ENCODE measurements at regions not wholly inside any gene's neighbourhood (a gene's known extent, or its start where the extent isn't known, plus 50 kb on each side); places are given as distances from the start of the nearest gene placed in this dataset.

- peaks cover 33% of the 10 kb centered on the region for H3K4me1 ChIP-seq (ENCODE audit: control insufficient read depth, insufficient read depth, low read length)
- Mint-ChIP-seq H3K27me3 (ENCODE audit: low read depth in 2 of 2) (no peaks in the 10 kb centered on the region), H3K9me3 (no peaks in the 10 kb centered on the region), H3K4me1 (peaks cover 16 to 18% of the 10 kb centered on the region in 2 donors), H3K27ac (peak overlapping the region; percentile 17 to 80), H3K36me3 (no peaks in the 10 kb centered on the region), H3K4me3 (no peak overlapping the region)
- no peak overlapping the region for H3K4me3 ChIP-seq (ENCODE audit: low read length)
- no peak for DNase-seq
- intact Hi-C loops (cut with micrococcal nuclease): no loop called here
- H3K27ac ChIP-seq (ENCODE audit: low read length): no peak overlapping the region
- no peaks in the 10 kb centered on the region for H3K36me3 ChIP-seq (ENCODE audit: control insufficient read depth, insufficient read depth, low read length)
- H3K9me3 ChIP-seq (ENCODE audit: control insufficient read depth, insufficient read depth, low read length): no peaks in the 10 kb centered on the region
- no peak for TF ChIP-seq CTCF (IDR thresholded peaks at IDR 0.05)
- no peaks in the 10 kb centered on the region for H3K27me3 ChIP-seq (ENCODE audit: control insufficient read depth, insufficient read depth, low read length)
- 25% methylated on average over 8 of the region's 8 CpGs for WGBS (ENCODE audit: insufficient coverage)
- peak in 1 of 3 donors; percentile 18 for ATAC-seq
Observed at GRCh38 chr9:110125763-110126351, 82.1 kb downstream of the C9orf152 start.

- TF ChIP-seq CTCF (IDR thresholded peaks at IDR 0.05): no peak
- peaks cover 33% of the 10 kb centered on the region for H3K4me1 ChIP-seq (ENCODE audit: control insufficient read depth, insufficient read depth, low read length)
- no peaks in the 10 kb centered on the region for H3K9me3 ChIP-seq (ENCODE audit: control insufficient read depth, insufficient read depth, low read length)
- peak overlapping the region; percentile 53 for H3K4me3 Mint-ChIP-seq
- no peak overlapping the region for H3K4me3 ChIP-seq (ENCODE audit: low read length)
- no peaks in the 10 kb centered on the region for H3K9me3 Mint-ChIP-seq
- intact Hi-C loops (cut with micrococcal nuclease): no loop called here
- no peaks in the 10 kb centered on the region for H3K36me3 ChIP-seq (ENCODE audit: control insufficient read depth, insufficient read depth, low read length)
- DNase-seq (peak in 1 of 2 donors; percentile 8), ATAC-seq (peak in 1 of 3 donors; percentile 30)
- no peaks in the 10 kb centered on the region for H3K27me3 ChIP-seq (ENCODE audit: control insufficient read depth, insufficient read depth, low read length)
- no peaks in the 10 kb centered on the region for H3K27me3 Mint-ChIP-seq (ENCODE audit: low read depth in 2 of 2)
- H3K36me3 Mint-ChIP-seq: no peaks in the 10 kb centered on the region
- H3K27ac ChIP-seq (ENCODE audit: low read length): peak overlapping the region; percentile 10
- H3K27ac Mint-ChIP-seq: peak overlapping the region; percentile 17 to 80
- H3K4me1 Mint-ChIP-seq: peaks cover 16 to 18% of the 10 kb centered on the region in 2 donors
- 24% methylated on average over 7 of the region's 7 CpGs for WGBS (ENCODE audit: insufficient coverage)
Observed at GRCh38 chr9:110126499-110126941, 81.4 kb downstream of the C9orf152 start.

DNA sequence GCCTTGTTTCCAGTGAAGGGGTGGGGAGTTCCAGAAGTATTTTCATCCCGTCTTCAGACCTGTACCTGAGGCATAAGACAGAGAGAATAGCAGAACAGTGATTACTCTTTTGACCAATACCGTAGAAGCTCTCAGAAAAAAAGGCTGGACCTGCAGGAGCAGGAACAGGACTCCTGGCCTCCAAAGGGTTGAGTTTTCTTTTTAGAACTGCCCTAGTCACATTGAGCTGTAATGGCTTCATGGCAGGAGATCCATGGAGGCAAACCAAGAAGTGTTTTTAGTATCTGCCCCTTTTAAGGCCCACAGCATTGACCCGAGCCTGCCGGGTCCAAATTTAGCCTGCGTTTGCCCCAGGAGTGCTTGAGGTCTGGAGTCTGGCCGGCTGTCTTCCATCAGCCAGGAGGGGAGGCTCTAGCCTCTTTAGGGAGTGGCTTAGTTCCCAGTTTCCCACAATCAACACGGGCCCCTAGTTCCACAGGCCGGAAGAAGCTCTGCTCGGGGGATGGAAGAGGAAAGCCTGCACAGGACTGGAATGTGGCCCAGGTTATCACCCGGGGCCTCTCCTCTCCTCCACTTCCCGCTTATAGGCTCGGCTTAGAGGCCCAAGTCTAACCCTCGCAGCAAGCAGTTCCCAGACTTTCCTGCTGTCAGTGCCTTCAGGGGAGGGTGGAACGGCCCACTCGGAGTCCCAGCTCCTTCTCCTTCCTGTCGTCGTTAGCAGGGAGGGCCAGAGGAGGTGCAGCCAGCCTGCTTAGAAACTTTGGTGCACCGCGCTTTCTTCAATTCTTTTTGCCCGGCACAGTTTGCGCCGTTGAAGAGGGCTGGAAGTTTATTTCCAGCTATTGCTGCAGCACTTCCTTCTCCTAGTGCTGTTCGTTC is 80.7 kb downstream of the C9orf152 start:
- Histone ChIP-seq H3K9me3 (ENCODE audit: control insufficient read depth, insufficient read depth, low read length) (no peaks in the 10 kb centered on the region), H3K27me3 (ENCODE audit: control insufficient read depth, insufficient read depth, low read length) (no peaks in the 10 kb centered on the region), H3K4me3 (ENCODE audit: low read length) (no peak overlapping the region), H3K36me3 (ENCODE audit: control insufficient read depth, insufficient read depth, low read length) (no peaks in the 10 kb centered on the region), H3K27ac (ENCODE audit: low read length) (peak overlapping the region; percentile 10), H3K4me1 (ENCODE audit: control insufficient read depth, insufficient read depth, low read length) (peaks cover 33% of the 10 kb centered on the region)
- no peak for TF ChIP-seq CTCF (IDR thresholded peaks at IDR 0.05)
- no peak for ATAC-seq
- Mint-ChIP-seq H3K9me3 (no peaks in the 10 kb centered on the region), H3K27me3 (ENCODE audit: low read depth in 2 of 2) (no peaks in the 10 kb centered on the region), H3K36me3 (no peaks in the 10 kb centered on the region), H3K4me3 (peak overlapping the region; percentile 53), H3K27ac (peak overlapping the region; percentile 17 to 80), H3K4me1 (peaks cover 16 to 18% of the 10 kb centered on the region in 2 donors)
- intact Hi-C loops (cut with micrococcal nuclease): no loop called here
- 75% methylated on average over 23 of the region's 23 CpGs for WGBS (ENCODE audit: insufficient coverage)
- no peak for DNase-seq
